ENCODE measurements at regions not wholly inside any gene's neighbourhood (a gene's known extent, or its start where the extent isn't known, plus 50 kb on each side); places are given as distances from the start of the nearest gene placed in this dataset.

DNA sequence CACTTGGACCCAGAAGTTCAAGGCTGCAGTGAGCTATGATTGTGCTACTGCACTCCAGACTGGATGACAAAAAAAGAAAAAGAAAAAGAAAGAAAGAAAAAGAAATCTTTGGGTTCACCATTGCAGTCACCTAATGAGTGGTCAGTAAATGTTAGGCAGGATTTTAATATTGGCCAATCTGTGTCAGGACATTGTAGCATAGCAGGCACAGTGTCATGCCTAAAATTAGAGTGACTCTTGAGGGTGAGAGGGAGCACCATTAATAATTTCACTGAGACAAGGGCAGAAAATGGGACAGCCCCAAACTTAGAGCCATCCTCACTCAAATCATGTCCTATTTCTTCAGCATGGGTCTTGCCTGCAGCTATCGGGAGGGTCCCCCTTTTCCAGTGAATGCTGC, 221.6 kb upstream of the NRP1 start:
- TF ChIP-seq POLR2A (IDR thresholded peaks at IDR 0.05) (no peak), CTCF (IDR thresholded peaks at IDR 0.05) (no peak), EP300 (IDR thresholded peaks at IDR 0.05) (no peak)
